Embryonic facial prominence (tissue), 1 donor: ENCODE measurements at regions not wholly inside any gene's neighbourhood (a gene's known extent, or its start where the extent isn't known, plus 50 kb on each side); places are given as distances from the start of the nearest gene placed in this dataset.
"Not testable (repeated sequence)": the region's sequence is repeated elsewhere in the genome, so short reads cannot be mapped to it uniquely, and the experiment has no call there.

Experiments
- DNase-seq: peaks from one replicate; pipeline ENCODE4 v3.0.0-alpha.2; 2016; ENCODE audit errors: extremely low spot score

DNA sequence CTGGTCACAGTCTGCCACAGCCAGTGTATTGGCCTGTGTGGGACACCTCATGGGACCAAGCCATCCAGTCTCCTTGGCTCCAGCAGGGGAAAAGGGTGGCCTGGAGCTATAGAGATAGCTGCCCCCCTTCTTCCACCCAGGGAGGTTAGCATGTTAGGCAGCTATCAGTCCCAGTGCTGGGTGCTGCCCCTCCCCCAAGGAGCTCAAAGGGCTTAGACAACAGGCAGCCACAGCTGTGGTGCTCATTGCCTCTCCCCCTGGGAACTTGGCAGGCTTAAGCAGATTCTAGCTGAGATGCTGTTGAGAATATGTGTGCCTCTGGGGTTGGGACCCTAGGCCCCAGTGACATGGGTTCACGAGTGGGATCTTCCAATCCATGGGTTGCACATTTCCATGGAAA, 226.0 kb upstream of the PTGER4 start:
- no peak for DNase-seq

DNA sequence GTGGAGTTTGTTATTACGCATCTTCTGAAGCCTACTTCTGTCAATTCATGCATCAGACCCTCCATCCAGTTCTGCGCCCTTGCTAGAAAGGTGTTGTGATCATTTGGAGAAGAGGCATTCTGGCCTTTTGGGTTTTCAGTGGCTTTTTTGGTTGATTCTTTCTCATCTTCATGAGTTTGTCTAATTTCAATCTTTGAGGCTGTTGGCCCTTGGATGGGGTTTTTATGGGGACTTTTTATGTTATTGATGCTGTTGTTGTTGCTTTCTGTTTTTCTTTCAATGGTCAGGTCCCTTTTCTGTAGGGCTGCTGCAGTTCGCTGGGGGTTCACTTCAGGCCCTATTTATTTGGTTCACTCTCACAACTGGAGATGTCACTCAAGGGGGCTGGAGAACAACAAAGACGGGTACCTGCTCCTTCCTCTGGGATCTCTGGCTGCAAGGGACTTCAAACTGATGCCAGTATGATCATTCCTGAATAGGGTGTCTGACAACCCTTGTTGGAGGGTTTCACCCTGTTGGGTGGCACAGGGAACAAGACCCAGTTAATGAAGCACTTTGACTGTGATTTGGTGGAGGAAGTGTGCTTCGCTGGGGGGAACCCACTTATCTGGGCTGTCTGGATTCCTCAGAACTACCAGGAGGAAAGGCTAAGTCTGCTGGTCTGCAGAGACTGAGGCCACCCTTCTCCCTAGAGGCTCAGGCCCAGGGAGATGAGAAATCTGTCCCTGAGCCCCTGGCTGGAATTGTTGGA, 226.7 kb upstream of the PTGER4 start:
- no peak for DNase-seq

DNA sequence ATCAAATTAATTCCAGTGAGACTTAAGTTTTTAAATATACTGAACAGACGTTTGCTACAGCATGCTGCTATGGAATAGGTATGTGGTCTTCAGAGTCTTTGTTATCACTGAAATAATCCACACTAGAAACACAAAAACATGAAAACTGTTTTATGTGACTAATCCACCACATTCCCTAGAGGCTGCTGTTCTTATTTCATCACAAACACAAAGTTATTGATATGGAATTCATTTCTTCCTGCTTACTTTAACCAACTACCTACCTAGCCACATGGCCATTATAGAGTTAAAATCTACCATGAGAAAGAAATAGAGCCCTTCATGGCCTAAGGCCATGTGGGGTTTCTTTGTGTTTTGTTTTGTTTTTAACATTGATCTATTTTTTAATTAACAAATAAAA, 232.3 kb upstream of the PTGER4 start:
- no peak for DNase-seq

DNA sequence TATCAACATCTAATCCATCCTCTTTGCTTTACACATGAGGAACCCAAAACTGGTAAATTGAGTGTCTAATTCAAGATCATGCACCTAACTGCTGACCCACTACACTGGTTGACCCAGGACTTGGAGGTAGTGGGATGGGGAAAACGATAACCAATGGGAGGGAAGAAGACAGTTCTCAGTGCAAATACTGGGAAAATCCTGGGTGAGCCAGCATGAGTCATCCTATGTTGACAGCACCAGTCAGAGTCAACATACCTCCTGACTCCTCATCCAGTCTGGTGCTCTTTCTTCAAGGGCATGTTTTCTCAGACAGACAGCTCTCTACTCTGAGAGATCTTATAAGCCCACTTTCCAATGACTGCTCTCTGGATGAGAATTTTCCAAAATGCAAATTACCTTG, 232.8 kb upstream of the PTGER4 start:
- no peak for DNase-seq

DNA sequence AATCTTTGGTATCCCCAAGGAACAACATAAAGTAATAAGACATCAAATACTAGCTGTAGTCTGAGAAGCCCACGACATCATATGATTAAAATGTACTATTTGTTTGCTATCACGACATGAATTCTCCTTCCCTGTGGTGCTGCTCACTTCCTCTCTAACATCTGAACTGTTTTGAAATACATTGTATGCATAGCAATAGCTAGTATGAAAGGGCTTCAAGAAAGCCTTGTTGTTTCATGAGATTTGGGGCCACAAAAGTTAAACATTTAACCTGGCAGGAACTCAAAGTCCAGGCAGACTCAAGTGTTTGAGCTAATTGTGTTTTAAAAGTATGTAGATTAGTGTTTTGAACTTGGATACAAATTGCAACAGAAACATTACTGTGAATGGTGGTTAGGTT, 237.4 kb upstream of the PTGER4 start:
- no peak for DNase-seq

DNA sequence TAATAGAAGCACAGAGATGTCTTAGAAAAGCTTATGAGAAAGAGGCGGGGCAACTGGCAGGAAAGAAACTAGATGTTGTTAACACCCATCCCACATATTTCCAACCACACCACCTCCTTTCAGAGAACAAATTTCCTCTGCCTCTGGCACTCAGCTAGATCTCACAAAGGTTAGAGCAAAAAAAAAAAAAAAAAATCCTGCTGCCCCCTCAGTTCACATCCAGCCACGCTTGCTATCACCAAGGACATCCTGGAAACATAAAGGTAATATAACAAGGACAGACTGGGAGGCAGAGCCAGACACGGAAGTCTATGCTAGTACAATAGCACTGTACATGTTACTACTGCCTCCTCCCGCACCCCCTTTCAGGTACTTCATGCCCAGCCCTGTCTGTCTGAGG, 238.0 kb upstream of the PTGER4 start:
- DNase-seq = no peak

DNA sequence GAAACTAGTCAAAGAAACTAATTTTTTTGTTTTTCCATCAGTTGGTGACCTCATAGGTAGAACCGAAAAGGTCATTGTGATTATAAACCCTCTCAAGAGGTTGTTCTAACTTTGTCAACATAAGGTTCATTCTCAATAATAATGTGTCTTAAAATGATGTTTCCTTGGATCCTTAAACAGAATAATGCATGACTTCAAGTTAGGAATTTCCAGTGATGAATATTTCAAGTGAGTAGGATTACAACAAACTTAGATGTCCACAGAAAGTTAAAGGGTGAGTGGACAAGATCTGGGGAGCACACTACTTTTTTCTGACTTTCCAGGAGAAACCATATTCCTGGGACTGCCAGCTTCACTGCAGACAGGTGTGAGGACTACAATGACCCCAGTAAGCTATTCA, 239.0 kb upstream of the PTGER4 start:
- no peak for DNase-seq

DNA sequence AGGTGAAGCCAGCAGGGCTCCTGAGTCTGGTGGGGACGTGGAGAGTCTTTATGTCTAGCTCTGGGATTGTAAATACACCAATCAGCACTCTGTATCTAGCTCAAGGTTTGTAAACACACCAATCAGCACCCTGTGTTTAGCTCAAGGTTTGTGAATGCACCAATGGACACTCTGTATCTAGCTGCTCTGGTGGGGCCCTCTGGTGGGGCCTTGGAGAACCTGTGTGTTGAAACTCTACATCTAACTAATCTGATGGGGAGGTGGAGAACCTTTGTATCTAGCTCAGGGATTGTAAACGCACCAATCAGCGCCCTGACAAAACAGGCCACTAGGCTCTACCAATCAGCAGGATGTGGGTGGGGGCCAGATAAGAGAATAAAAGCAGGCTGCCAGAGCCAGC, 240.6 kb upstream of the PTGER4 start:
- not testable (repeated sequence) for DNase-seq

DNA sequence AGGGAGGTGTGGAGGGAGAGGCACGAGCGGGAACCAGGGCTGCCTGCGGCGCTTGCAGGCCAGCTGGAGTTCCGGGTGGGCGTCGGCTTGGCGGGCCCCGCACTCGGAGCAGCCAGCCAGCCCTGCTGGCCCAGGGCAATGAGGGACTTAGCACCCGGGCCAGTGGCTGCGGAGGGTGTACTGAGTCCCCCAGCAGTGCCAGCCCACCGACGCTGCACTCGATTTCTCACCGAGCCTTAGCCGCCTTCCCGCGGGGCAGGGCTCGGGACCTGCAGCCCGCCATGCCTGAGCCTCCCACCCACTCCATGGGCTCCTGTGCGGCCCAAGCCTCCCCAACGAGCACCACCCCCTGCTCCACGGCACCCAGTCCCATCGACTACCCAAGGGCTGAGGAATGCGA, 241.1 kb upstream of the PTGER4 start:
- not testable (repeated sequence) for DNase-seq

DNA sequence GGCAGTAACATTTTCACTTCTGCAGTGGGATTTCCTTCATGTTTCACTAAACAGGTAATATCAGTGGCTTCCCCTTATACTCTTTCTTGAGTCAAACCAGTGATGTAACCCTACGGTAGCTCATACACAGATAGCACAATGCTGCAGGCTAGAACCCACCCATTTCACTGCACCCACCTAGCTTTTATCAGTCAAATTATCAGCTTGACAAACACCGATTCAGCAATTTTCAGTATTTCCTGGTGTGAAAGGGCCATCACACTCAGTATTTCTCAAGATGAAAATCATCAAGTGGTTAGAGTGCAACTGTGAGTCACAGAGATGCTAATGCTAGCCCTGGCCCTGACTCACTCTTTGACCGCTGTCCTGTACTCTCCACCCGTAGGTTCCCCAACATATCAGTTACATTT, 242.3 kb upstream of the PTGER4 start:
- DNase-seq = no peak

DNA sequence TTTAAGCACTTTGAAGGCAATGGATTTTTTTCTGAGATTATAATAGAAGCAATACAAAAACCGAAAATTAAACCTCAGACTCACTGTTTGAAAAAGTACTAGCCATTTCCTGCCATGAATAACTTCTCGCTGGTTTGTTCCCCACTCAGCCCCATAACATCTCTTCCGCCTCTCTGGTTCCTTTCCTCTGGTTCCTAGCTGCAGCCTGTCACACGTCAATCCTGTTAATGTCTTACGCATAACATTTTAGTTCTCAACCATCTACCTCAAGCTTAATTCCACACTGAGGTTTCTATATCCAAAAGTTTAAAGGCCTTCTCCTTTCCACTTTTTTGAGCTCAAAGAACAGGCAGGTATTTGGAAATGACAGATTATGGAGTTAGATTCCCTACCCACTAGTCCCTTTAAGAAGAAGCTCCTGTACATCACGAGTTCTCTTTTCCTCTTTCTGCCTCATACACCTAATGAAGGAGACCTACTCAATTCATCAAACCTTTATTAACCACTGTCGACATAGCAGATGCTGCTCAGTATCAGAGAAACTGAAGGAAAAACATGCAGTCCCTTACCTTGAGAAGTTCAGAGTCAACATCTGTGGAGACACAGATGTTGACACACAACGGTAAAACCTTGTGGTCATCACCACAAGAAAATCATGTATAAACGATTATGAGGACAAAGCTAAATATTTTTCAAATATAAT, 243.0 kb upstream of the PTGER4 start:
- DNase-seq = no peak

DNA sequence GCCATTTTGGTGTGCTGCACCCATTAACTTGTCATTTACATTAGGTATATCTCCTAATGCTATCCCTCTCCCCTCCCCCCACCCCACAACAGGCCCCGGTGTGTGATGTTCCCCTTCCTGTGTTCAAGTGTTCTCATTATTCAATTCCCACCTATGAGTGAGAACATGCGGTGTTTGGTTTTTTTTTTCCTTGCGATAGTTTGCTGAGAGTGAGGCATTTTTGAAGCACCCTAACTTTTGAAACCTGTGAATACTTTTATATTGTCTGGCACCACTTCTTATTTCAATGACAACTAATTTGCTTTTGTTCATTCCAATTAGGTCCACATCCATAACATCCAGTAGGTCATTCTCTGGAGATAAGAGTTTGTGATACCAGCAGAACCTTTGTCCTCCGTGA, 244.0 kb upstream of the PTGER4 start:
- DNase-seq = not testable (repeated sequence)

DNA sequence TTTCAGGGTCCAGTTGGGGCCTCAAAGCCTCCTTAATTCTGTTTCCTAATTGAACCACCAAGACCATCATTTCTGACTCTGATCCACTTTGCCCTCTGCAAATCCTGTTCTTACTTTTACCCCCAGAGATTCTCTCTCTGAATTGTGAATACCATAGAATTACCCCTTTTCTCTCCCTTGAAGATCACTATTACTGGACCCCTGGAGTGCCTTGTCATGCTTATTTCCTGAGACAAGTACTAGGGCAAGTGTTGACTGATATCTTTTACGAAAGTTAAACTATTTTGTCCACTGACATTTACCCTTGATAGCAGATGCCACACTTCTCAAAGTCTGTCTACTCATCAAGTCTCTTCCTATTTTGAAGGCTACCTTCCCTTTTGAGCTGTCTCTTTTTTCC, 246.9 kb upstream of the PTGER4 start:
- DNase-seq = no peak

DNA sequence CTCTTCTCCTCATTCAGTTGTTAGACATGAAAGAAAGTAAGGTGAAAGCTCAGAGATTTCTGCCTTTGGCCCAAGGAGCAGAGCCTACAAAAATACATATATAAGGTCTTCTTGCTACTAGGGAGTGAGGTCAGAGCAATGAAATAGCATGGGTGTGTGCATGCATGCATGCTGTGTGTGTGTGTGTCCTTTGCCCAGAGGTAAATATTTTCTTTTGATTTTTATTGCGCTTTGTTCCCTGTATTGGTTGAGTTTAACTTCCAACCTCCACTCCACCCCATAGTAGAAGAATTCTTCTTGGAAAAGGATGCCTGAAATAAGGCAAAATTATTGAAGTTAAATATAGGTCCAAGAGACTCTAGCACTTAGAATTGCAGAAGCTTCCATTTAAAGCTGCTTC, 248.0 kb upstream of the PTGER4 start:
- no peak for DNase-seq

DNA sequence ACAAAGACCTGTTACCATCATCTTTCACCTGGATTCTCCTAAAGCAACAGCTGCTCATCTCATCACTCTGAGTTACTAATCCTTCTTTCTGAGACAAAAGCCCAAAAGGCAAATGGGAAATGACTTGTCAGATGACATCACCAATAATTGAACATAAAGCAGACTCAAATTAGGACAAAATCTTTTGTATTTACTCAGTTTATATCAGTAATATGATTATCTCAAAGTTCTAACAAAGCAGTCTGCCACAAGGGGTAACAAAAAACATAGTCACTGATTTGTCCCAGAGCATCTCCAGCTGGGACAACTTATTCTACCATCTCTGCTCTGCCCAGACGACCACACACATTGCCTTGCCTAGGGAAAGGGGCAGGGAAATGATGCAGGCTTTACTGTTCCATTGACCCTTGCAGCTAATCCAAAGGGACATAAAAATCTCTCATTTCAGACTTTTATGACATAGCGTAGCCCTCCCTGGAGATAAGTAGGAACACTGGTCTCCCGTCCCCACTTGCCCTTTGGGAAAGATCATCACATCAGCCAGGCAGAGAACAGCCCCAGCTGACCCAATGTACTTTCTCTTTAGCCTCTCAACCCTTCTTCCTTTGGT, 249.5 kb upstream of the PTGER4 start:
- no peak for DNase-seq

DNA sequence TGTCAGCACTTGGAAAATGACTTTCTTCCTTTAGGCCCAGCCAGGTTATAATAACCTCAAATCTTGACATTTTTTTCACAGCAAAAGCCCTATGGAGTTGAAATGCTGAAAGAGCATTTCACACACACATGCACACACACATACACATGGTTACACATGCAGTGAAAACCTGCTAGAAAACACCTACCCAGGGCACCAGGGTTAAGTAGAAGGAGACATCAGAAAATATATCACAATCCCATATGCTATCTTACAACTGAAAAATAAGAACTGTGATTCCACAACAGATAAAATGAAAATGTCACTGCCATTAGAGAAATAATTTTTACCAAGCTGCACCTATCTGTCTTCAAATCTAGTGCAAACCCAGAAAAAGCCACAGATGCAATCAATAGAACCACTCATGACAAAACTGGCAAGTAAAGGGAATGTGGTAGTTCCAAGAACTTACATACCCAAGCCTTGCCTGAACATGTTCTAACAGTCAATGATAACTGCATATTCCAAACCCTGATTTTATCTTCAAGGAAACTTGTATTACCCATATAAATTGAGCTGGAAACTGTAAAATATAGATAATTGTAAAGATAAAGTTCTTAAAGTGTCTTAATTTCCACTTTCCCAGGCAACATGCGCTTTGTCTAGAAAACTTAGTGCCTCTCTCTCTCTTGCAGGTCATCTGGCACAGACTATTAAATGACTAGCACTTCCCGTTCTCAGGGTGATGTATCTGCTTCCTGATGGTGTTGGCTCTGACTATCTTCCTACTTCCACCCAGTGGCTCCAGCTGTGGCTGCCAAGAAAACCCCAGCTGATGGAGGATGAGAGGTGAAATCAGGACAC, 250.2 kb upstream of the PTGER4 start:
- DNase-seq = no peak

DNA sequence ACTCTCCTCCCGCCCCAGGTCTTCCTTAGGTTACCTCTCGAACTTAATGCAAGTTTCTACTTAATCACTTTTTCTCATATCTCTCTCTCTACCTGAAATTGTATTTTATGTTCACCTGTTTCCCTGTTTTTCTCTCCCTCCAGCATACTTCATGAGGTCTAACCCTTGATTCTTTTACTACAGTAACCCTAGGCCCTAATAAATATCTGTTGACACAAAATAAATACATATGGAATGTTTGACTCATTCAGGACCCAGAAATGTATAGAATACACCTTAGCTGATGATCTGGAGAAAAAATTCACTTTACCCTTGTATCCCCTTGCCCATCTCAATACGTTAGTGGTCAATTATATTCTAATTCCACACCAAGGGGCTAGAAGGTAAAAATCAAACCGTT, 250.9 kb upstream of the PTGER4 start:
- no peak for DNase-seq

DNA sequence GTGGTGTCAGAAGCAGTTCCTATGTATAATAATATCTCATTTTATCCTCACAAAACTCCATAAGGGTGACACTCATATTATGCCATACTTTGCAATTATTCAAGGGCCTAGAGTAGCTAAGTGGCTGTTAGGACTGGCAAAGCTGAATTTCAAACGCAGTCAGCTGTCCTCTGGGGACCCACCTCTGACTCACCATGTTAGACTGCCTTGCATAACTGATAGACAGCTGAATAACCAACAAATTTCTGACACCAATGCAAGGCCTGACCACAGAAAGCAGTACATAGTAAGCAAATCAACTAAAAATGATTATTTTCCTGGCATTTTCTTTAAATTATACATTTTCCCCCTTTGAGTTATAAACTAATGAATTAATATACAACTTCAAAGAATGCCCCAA, 251.6 kb upstream of the PTGER4 start:
- DNase-seq = no peak

DNA sequence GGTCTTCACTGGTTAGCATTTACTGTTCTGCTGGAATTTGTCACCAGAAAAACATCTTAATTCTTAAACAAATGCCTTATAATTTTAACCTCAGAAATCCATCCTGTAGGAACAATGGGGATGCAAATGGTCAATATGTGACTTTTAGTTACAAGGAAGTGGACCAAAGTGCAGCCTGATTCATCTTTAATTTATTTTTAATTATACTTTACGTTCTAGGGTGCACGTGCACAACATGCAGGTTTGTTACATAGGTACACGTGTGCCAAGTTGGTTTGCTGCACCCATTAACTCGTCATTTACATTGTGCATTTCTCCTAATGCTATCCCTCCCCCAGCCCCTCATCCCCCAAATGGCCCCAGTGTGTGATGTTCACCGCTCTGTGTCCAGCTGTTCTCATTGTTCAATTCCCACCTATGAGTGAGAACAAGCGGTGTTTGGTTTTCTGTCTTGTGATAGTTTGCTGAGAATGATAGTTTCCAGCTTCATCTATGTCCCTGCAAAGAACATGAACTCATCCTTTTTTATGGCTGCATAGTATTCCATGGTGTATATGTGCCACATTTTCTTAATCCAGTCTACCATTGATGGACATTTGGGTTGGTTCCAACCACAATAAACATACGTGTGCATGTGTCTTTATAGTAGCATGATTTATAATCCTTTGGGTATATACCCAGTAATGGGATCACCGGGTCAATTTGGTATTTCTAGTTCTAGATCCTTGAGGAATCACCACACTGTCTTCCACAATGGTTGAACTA, 262.5 kb upstream of the PTGER4 start:
- not testable (repeated sequence) for DNase-seq

DNA sequence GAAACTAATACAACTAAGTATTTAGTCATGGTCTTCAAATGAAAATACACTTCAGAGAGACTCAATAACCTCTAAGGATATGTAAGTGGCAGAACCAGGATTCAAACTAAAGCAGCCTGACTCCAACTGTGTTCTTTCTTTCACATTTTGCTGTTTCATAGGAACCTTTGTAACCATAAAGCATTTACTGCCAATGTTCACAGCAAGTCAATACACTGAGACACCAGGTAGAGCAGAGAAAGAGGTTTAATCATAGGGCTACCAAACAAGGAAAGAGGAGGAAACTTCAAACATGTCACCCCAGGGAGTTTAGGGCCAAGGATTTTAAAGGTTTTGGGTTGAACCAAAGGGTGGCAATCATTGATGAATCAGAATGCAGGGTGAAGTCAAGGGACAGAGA, 263.1 kb upstream of the PTGER4 start:
- no peak for DNase-seq

DNA sequence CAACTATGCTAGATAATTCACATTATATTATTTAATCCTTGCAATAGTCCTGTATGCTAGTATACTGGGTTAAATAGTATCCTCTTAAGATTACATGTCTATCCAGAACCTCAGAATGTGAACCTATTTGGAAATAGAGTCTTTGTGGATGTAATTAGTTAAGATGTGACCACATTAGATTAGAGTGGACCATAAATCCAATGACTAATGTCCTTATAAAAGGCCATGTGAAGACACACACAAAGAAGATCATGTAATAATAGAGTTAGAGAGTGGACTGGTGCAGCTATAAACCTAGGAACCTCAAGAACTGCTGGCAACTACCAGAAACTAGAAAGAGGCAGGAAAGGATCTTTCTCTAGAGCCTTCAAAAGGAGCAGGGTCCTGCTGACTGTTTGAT, 263.6 kb upstream of the PTGER4 start:
- no peak for DNase-seq

DNA sequence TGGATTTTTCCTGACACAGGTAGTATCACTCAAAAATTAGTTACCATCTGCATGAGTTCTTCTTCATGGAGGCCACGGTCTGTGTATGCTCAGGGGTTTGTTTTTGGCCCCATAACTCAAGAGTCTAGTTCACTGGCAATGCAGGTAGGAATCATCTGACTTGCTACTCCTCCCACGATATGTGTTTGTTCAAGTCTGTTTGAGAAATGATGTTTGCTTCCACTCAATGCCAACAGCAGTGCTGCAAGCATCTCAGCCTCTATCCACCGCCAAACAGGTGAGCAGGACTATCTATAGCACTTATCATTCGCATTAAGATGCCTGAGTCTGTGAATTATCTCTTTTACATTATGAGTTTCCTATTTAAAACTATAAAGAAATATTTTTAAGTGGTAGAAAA, 264.8 kb upstream of the PTGER4 start:
- no peak for DNase-seq
